ENCODE measurements at regions not wholly inside any gene's neighbourhood (a gene's known extent, or its start where the extent isn't known, plus 50 kb on each side); places are given as distances from the start of the nearest gene placed in this dataset.

DNA sequence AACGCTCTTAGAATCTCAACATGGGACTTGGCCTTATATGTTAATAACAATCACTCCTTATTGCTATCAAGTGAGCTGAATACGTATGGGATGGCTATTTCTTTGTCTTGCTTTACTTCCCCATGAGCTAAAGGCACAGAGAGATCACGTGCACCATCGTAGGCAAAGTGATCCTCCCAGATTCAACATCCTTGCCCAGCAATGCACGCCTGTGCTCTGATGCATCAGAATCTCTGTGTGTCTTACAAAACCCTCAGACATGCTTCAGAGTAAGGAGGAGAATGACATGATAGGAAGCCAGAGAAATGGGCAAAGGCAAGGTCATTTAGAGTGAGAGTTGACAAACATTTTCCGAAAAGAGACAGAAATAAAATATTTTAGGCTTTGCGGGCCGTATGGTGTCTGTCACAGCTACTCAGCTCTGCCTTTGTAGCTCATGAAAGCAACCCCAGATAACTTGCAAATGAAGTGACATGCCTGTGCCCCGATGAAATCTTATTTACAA lies 277.6 kb upstream of the CDH4 start:
- no peaks in the 10 kb centered on the region for H3K36me3 ChIP-seq (ENCODE audit: control insufficient read depth, insufficient read depth, low read length)
- no peaks in the 10 kb centered on the region for H3K27me3 ChIP-seq (ENCODE audit: control insufficient read depth, insufficient read depth, low read length)
- ATAC-seq (no peak), DNase-seq (ENCODE audit: low read depth, low spot score) (no peak)
- intact Hi-C loops (cut with micrococcal nuclease; ENCODE audit: unreplicated experiment) (no loop called here), in situ Hi-C loops (cut with HindIII; ENCODE audit: low pct_unique_long_range_greater_than_20kb, low sequenced_read_pairs) (no loop called here)
- ChIA-PET CTCF (no interaction called here), POLR2A (no interaction called here)
- H3K27ac ChIP-seq (ENCODE audit: low read length) = no peak overlapping the region
- H3K4me1 ChIP-seq (ENCODE audit: control insufficient read depth, insufficient read depth, low read length) = no peaks in the 10 kb centered on the region
- no peaks in the 10 kb centered on the region for H3K9me3 ChIP-seq (ENCODE audit: control insufficient read depth, insufficient read depth, low read depth, low read length)
- BruUV-seq (replicated peaks) = no TSS peak
- TF ChIP-seq, protein P1, sequence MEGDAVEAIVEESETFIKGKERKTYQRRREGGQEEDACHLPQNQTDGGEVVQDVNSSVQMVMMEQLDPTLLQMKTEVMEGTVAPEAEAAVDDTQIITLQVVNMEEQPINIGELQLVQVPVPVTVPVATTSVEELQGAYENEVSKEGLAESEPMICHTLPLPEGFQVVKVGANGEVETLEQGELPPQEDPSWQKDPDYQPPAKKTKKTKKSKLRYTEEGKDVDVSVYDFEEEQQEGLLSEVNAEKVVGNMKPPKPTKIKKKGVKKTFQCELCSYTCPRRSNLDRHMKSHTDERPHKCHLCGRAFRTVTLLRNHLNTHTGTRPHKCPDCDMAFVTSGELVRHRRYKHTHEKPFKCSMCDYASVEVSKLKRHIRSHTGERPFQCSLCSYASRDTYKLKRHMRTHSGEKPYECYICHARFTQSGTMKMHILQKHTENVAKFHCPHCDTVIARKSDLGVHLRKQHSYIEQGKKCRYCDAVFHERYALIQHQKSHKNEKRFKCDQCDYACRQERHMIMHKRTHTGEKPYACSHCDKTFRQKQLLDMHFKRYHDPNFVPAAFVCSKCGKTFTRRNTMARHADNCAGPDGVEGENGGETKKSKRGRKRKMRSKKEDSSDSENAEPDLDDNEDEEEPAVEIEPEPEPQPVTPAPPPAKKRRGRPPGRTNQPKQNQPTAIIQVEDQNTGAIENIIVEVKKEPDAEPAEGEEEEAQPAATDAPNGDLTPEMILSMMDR (IDR thresholded peaks at IDR 0.05) = no peak
- TF ChIP-seq, protein P2, sequence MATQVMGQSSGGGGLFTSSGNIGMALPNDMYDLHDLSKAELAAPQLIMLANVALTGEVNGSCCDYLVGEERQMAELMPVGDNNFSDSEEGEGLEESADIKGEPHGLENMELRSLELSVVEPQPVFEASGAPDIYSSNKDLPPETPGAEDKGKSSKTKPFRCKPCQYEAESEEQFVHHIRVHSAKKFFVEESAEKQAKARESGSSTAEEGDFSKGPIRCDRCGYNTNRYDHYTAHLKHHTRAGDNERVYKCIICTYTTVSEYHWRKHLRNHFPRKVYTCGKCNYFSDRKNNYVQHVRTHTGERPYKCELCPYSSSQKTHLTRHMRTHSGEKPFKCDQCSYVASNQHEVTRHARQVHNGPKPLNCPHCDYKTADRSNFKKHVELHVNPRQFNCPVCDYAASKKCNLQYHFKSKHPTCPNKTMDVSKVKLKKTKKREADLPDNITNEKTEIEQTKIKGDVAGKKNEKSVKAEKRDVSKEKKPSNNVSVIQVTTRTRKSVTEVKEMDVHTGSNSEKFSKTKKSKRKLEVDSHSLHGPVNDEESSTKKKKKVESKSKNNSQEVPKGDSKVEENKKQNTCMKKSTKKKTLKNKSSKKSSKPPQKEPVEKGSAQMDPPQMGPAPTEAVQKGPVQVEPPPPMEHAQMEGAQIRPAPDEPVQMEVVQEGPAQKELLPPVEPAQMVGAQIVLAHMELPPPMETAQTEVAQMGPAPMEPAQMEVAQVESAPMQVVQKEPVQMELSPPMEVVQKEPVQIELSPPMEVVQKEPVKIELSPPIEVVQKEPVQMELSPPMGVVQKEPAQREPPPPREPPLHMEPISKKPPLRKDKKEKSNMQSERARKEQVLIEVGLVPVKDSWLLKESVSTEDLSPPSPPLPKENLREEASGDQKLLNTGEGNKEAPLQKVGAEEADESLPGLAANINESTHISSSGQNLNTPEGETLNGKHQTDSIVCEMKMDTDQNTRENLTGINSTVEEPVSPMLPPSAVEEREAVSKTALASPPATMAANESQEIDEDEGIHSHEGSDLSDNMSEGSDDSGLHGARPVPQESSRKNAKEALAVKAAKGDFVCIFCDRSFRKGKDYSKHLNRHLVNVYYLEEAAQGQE (IDR thresholded peaks at IDR 0.05; ENCODE audit: insufficient read depth in 1 of 2, low read depth in 2 of 2, low read length in 1 of 2) = no peak
- TF ChIP-seq SIN3A (IDR thresholded peaks at IDR 0.05; ENCODE audit: borderline replicate concordance, insufficient read depth, low read depth, low read length) (no peak), TCF7L2 (IDR thresholded peaks at IDR 0.05; ENCODE audit: low read depth, low read length) (no peak), POLR2AphosphoS5 (IDR thresholded peaks at IDR 0.05; ENCODE audit: low read depth, low read length) (no peak)
- H3K4me3 ChIP-seq (ENCODE audit: low read depth in 2 of 2, low read length in 2 of 2) = no peak overlapping the region

DNA sequence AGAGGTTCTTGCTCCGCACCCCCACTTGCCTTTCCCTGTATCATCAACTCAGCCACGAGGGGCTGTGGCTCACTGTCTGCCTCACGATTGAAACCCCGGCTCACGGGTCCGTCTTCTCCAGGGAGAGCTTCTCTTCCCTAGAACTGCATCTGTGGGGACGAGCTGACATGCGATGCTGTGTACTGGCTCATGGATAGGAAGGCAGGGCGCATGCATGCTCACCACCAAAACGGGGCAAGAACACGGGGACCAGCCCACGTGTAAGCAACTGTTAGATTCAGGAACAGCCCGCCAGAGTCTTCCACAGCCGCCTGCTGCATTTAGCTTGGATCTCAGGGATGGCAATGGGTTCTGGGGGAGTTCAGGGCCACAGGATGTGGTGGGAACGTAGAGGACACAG lies 275.9 kb upstream of the CDH4 start:
- TF ChIP-seq TCF7L2 (IDR thresholded peaks at IDR 0.05; ENCODE audit: low read depth, low read length) (no peak), POLR2AphosphoS5 (IDR thresholded peaks at IDR 0.05; ENCODE audit: low read depth, low read length) (no peak), SIN3A (IDR thresholded peaks at IDR 0.05; ENCODE audit: borderline replicate concordance, insufficient read depth, low read depth, low read length) (no peak)
- TF ChIP-seq, protein P2 (IDR thresholded peaks at IDR 0.05; ENCODE audit: insufficient read depth in 1 of 2, low read depth in 2 of 2, low read length in 1 of 2) = no peak
- TF ChIP-seq, protein P1 (IDR thresholded peaks at IDR 0.05) = no peak
- Histone ChIP-seq H3K4me3 (ENCODE audit: low read depth in 2 of 2, low read length in 2 of 2) (no peak overlapping the region), H3K36me3 (ENCODE audit: control insufficient read depth, insufficient read depth, low read length) (no peaks in the 10 kb centered on the region), H3K27ac (ENCODE audit: low read length) (no peak overlapping the region), H3K27me3 (ENCODE audit: control insufficient read depth, insufficient read depth, low read length) (no peaks in the 10 kb centered on the region), H3K9me3 (ENCODE audit: control insufficient read depth, insufficient read depth, low read depth, low read length) (no peaks in the 10 kb centered on the region), H3K4me1 (ENCODE audit: control insufficient read depth, insufficient read depth, low read length) (no peaks in the 10 kb centered on the region)
- no TSS peak for BruUV-seq (replicated peaks)
- ChIA-PET POLR2A (no interaction called here), CTCF (no interaction called here)
- in situ Hi-C loops (cut with HindIII; ENCODE audit: low pct_unique_long_range_greater_than_20kb, low sequenced_read_pairs) = no loop called here
- ATAC-seq (no peak), DNase-seq (ENCODE audit: low read depth, low spot score) (no peak)
- intact Hi-C loops (cut with micrococcal nuclease; ENCODE audit: unreplicated experiment) = no loop called here

Measured in Panc1 (cell line).